NCI-H82 treated with DMSO at 0.1 percent for 48 hours (cell line): ENCODE measurements at regions not wholly inside any gene's neighbourhood (a gene's known extent, or its start where the extent isn't known, plus 50 kb on each side); places are given as distances from the start of the nearest gene placed in this dataset.
"Not testable (repeated sequence)": the region's sequence is repeated elsewhere in the genome, so short reads cannot be mapped to it uniquely, and the experiment has no call there.

ENCODE experiments used
- DNase-seq: peaks from one replicate; lab custom pipeline; 2025; ENCODE audit not compliant: unreplicated experiment; lab: John Stamatoyannopoulos, UW

DNA sequence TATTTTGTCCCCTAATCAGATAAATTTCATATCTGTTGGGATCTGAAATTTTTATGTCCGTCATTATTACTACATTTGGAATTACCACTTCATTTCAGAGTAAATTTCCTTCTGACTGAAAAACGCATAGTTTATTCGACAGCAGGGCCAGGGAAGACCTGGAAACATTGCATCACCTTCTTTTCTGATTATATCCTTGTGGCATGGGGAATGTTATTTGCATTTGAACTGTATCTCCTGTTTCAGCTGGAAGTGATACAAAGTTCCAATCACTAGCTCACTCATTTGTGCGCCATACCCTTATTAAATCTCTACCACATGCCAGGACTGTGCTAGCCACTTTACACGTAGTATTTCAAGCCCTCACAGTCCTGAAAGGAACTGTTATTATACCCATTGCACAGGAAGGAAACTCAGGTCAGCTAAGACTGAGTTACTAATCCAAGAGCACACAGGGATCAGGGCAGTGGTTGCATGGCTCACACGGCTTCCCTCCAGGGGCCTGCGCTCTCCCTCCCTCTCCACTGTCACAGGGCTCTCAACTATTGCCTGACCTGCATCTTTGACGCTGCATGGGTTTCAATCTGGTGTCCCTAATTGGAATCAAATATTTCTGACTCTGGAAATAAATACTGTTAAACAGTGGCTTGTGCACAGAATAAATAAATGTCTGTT lies 84.4 kb upstream of the NANOS1 start:
- DNase-seq = no peak

DNA sequence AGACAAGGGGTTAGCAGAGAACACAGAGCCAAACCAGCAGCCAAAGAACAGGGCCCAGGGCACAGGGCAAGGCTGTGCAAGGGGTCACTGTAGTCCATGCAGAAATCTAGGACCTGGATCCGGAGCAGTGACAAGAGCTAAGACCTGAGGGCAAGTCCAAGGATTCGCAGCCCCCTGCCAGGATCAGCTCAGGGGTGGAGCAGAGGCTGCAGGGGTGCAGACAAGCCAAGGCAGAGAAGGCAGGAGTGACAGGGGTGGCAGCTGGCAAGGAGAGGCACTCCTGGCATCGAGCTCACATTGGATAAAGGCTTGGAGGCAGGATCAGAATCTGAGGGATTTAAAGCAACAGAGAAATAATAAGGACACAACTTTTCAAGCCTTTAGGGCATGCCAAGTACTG lies 80.7 kb upstream of the NANOS1 start:
- DNase-seq = no peak

DNA sequence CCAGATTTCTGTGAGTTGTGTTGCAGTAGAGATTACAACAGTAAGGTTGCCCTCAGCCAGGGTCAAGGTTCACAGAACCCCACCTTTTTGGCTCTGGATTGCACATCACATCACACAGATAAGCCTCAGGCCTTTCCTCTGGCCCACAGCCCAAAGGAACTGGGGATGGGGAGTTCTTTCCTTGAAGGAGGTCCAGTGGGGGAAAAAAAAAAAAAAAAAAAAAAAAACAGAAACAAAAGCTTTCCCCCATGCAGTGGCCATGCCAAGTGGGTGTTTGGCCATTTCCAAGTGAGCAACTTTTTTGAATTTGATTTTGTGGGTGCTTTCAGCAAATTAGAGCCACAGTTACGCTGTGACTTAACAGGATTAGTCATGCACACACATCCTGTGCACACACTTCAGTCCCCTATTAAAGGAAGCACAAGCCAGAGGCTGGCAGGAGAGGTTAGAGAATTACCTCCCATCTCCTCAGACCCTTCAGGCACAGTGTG lies 79.3 kb upstream of the NANOS1 start:
- no peak for DNase-seq

DNA sequence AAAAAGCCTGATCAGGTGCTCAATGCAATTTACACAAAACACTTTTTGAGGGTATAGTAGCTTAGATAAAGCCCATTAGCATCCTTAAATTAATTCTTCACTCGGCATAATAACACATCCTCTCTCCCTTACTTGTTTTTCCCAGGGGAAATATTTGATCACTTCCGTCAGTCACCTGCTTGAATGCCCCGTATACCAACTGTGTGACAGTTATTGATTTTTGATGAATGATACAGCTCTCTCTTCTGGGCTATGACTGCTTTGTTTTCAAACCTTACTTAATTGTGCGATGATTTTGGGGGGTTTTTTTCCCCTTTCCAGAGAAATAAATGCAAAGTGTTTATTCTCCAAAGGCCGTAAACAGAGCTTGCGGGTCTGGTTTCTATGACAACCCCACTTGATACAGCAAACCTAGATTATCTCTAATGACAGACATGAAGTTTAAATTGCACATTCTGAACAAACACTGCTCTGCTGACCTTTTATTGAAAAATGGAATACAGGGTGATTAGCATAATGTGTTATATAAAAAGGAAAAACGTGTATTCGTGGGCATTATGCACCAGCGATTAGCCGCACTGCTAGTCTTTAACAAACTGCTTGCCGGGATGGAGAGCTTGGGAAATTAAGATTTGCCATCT lies 78.4 kb upstream of the NANOS1 start:
- no peak for DNase-seq

DNA sequence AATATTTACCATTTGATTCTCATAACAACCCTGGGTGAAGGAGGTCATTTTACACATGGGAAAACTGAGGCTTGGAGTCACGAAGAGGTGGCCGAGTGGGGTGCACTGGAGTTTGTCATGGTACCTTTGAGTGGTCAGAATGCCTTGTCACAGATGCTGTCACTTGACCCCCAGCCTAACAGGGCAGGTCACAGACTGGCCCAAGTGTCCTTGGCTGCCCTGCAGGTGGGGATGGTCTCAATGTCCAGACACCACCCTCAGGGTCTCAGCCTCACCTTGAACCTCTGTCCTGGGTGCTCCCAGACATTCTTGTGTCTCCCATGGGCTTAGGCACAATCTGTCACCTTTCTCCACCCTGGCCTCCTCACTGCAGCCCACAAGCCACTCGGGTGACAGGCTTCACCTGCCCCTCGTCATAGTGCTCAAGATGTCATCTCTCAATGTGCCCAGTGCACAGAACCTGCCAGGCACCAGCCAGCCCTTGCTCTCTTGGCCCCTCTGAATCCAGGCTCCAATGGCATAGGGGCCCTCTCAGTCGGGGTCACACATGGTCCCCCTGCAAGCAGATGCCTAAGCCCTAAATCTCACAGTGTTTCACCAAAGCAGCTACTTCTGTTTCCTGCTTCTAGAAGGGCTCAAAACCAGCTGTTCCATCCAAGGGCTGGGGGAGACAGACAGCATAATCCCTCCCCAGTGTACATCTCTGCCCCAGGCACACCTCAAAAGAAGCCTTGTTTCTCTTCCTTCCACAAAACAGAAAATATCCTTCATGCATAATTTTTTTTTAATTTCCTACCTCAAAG lies 76.8 kb upstream of the NANOS1 start:
- DNase-seq = no peak

DNA sequence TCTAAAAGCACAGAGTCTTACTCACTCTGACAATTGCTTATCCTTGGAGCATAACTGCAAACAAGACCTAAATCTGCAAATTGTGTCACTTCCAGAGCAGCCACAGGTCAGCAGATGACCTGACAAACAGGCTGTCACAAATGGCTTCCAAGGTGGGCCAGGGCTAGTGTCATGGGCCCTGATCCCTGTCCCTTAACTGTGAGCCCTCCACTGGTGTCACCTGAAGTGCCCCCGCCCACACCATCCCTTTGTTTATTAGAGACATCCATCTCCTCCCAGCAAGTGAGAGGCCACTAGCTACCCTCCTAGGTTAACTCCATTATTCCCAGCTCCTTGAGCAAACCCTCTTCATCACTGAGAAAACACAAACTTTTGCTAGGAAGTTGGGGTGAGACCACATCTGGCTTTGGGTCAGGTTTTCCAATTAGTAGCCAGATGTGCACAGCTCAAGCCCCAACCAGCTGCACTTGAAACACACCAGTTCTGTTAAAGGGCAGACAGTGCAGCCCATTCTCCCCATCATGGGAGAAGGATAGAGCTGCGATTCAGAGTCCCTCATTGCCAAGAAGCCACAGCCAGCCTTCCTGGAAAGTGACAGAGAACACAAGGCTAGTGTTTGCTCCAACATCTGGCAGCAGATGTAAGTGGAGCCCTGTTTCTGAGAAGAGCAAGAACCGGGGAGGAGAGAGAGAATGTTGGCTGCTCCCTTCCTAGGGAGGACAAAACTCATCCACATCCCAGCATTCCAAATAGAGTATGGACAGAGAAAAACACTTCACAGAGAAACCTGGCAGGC lies 75.7 kb upstream of the NANOS1 start:
- DNase-seq = no peak

DNA sequence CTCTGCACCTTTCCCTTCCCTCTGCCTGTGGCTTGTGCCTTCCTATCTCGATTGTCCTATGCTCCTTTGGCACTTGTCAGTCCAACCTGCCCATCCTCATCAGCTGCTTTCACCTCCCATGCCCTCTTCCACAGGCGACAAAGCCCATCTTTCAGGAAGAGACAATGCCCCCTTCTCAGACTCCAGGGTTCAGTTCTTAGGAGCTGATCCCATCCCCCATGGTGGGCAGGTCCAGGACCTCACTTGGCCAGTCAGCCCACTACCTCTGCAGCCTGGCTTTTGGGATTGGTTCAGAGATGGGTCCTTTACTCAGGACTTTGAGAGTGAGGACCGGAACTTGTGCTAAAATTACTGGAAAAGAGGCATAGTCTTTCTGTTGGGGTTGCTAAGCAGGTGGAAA lies 74.0 kb upstream of the NANOS1 start:
- DNase-seq = no peak

DNA sequence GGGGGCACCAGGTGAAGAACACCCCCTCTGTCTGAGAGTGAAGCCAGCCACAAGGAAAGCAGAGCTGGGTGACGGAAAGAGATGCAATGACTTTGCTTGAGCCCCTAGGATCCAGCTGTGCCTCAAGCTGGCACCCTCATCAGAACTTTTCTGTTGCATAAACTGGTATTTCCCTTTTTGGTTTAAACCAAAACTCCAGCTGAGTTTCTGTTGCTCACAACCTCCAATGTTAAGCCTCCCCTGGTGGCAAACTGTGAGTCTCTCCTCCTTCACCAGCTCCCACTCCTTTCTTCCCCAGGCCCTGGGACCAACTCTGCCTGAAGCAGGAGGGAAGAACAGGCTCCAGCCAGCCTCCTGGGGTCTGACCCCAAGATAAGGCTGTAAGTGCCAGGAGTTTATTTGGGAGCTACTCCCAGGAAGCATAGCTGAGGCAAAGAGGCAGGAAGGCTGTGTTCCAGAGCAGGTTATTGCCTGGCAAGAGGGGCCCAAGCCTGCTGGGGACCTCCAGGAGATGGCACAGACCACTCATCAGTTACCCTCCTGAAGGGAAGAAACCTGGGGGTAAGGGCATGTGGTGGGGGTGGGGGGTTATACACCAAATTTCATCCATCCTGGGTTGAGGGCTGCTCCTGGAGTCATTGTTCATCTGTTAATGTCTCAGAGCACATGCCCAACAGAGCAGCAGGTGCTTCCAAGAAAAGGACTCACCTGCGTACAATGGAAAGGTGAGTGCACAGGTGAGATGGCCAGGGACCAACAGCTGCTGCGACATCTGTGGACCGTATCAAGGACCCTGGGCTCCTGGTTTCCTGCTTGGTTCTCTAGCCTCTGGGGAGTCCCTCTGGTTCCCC lies 73.3 kb upstream of the NANOS1 start:
- DNase-seq = no peak

DNA sequence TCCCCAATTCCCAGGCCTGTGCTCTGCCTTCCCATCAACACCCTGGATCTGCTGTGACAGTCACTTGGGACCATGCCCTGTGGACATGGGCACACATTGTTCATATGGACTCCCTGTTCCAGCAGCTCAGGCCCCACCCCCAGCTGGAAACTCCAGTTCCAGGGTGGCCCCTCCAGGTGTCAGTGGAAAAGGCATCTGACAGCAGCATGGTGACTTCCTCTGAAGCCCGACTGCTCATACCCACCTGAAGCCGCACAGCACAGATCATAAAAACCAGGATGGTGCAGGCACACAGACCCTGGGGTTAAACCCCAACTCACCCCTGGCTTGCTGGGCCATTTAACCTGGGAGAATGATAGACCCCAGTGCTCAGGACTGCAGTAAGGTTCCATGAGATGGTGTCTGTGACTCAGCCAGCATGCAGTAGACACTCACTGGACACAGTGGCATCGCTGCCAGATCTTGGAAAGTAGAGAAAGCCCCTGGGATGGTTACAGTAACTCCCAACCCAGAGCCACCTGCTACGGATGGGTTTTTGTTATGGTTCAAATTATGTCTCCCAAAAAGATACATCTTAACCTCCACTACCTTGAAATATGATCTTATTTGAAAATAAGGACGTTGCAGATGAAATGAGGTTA lies 72.6 kb upstream of the NANOS1 start:
- no peak for DNase-seq

DNA sequence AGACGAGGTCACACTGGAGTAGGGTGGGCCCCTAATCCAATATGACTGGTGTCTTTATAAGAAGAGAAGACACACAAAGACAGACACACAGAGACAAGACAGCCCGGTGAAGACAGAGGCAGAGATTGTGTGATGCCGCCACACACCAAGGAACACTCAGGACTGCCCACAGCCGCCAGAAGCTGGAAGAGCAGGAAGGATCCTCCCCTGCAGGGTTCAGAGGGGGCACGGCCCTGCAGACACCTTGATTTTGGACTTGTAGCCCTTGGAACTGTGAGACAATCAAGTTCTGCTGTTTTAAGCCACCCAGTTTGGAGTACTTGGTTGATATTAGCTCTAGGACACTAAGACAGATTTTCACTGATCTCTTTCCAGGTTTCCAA lies 72.1 kb upstream of the NANOS1 start:
- no peak for DNase-seq

DNA sequence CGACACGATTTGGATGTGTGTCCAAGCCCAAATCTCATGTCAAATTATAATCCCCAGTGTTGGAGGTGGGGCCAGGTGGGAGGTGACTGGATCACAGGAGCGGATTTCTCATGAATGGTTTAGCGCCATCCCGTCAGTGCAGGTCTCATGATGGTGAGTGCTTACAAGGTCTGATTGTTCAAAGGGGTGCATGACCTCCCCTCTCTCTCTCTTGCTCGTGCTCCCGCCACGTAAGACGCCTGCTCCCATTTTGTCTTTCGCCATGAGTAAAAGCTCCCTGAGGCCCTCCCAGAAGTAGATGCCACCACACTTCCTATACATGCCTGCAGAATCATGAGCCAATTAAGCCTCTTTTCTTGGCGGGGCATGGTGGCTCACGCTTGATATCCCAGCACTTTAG lies 71.5 kb upstream of the NANOS1 start:
- DNase-seq = no peak

DNA sequence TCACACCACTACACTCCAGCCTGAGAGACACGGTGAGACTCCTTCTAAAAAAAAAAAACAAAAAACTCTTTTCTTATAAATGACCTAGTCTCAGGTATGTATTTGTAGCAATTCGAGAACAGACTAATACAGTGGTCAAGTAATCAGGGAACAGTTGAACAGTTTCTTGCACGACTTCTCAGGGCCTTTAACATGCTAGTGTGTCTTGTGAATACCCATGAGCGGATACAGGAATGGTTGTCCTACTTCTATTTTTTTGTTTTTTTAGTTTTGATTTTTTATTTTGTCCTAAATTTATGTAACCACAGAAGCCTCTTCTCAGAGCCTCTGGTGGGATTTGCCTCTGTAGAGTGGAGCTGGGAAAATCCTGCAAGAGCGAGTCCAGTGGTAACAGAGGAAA lies 71.0 kb upstream of the NANOS1 start:
- DNase-seq = no peak

DNA sequence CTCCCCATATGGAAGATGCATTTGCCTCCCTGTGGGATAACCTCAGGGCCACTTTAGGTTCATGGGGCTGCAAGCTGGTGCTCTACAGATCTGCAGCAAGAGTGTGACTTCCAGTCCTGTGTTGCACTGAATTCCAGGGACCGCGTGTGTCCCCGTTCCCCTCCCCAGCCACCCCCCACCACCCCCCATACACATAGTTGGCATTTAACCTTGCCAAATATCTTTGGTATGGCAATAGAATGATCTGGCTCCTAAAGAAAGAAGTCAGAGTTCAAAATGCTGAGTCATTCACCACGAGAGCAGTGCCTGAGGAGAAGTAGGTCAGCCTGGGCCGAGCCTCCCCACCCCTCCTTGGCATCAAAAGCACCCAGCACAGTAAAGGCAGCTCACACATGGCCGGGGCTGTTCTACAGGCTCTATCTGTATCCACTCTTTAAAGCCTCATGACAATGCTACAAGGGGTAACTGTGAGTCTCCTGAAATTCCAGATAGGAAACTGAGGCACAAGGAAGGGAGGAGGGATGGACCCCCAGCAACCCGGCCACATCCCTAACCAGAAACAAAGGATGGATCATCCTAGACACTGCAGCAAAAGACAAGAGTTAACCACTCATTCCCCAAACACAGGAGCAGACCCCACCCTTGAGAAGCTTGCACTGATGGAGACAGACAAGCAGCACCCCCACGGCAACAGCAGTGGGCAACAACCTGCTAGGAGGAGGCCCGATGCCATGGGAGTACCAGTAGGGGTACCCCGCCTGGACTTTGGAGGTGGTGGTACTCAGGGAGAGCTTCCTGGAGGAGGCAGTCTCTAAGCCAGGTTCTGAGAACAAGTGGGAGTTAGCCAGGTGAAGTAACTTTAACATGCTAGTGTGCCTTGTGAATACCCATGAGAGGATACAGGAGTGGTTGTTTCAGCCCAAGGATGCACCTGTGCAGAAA lies 70.3 kb upstream of the NANOS1 start:
- no peak for DNase-seq

DNA sequence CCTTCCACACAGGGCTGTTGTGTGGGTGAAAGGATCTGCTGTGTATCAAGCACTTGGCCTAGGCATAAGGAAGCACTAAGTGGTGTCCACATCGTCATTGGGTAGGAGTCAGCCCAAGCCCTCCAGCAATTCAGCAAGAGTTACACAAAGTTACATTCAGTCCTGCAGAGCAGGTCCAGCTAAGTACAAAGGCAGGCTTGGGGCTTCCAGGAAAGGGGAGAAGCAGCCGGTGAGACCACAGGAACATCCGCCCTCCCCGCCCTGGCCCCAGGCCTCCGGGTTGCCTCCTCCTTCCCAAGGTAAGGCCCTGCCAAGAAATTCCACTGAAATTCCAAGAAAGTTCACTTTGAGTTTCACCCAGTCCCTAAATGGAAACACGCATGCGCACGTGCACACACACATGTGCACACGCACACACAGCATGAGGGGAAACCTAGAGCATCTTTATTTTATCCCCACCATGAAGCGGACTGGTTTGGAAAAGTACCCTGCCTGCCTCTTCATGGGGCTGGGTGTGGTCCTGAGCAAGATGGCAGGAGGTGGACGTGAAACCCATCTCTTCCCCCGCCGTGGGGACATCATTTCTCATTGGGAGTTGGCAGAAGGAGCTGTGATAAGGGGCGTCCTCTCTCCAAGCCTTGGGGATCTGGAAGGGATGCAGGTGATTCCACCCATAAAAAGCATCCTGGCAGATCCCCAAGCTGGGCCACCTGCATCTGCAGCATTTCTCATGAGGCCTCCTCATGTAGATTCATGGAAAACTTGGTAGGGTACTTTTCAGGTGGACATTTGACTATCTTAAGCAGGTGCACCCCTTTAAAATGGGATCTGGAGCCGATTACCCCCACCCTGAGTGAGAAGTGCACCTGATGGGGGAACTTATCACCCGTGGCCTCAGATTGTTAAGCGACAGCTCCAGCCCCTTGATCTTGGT lies 69.1 kb upstream of the NANOS1 start:
- DNase-seq = no peak

DNA sequence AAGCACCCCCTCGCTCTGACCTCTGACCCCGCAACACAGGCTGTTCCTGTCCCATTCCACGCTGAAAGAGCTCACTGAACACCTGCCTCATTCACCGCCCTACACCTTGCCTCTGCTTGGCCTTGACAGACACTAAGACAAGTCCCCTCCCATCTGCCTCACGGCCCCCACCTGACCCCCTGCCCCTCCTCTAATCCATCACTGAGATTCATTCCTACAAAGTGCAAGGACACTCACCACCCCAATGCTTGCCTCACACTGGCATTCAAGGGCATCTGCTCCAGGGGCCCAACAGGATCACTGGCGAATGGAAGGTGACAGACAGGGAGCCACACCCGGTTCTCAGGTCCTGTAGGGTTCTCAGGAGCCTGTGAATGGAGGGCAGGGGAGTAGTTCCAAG lies 68.1 kb upstream of the NANOS1 start:
- DNase-seq = no peak

DNA sequence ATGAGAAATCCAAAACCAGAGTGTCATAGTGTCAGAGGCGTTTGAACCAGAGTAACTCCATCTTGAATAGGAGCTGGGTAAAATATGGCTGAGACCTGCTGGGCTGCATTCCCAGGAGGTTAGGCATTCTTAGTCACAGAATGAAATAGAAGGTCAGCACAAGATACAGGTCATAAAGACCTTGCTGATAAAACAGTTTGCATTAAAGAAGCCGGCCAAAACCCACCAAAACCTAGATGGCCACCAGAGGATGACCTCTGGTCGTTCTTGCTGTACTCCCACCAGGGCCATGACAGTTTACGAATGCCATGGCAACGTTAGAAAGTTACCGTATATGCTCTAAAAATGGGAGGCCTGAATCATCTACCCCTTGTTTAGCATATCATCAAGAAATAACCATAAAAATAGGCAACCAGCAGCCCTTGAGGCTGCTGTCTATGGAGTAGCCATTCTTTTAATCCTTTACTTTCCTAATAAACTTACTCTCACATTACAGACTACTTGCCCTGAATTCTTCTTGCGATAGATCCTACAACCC lies 67.1 kb upstream of the NANOS1 start:
- DNase-seq = not testable (repeated sequence)

DNA sequence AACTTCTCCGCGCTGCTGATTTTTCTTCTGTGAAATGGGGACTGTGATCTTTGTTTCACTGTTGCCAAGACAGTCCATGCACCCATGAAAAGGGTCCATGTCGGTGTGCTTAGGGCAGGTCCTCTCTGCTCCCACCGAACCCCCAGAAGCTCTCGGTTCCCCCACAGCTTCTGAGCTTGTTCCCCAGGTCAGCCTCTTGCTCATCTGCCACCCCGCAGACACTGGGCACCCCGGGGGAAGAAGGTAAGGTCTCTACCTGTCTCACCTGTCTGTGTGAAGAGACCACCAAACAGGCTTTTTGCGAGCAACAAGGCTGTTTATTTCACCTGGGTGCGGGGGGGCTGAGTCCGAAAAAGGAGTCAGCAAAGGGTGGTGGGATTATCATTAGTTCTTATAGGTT lies 66.2 kb upstream of the NANOS1 start:
- no peak for DNase-seq

DNA sequence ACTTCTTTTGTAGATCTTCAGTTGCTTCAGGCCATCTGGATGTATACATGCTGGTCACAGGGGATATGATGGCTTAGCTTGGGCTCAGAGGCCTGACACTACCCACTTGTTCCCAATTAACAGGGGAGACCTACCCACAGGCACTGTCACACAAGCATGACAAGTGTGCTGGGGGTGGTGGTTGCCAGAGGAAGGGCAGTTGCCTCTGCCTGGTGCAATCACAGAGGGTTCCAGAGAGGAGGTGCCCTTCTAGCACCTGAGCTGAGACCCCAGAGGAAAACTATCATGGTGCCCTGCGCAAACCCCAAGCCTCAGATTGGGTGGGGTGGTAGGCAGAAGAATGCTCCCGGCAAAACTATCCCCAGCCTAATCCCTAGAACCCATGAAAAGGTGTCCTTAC lies 65.6 kb upstream of the NANOS1 start:
- DNase-seq = no peak
